ENCODE measurements at regions not wholly inside any gene's neighbourhood (a gene's known extent, or its start where the extent isn't known, plus 50 kb on each side); places are given as distances from the start of the nearest gene placed in this dataset.

DNA sequence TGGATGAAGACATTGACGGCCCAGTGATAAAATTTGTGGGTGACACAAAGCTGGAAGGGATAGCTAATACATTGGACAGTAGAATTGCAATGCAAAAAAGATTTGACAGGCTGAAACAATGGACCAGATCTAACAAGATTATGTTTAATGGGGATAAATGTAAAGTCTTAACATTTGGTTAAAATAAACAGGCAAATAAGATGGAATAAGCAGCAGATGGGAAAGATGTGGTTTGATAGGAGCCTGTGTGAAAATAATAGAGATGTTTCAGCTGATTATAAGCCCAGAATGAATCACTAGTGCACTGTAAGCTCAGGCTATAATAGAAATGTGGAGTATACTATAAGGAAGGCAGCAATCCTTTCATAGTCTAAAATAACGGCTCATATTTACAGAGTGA lies 66.2 kb upstream of the NHLH2 start:
- DNase-seq: no peak
- TF ChIP-seq, protein P1, sequence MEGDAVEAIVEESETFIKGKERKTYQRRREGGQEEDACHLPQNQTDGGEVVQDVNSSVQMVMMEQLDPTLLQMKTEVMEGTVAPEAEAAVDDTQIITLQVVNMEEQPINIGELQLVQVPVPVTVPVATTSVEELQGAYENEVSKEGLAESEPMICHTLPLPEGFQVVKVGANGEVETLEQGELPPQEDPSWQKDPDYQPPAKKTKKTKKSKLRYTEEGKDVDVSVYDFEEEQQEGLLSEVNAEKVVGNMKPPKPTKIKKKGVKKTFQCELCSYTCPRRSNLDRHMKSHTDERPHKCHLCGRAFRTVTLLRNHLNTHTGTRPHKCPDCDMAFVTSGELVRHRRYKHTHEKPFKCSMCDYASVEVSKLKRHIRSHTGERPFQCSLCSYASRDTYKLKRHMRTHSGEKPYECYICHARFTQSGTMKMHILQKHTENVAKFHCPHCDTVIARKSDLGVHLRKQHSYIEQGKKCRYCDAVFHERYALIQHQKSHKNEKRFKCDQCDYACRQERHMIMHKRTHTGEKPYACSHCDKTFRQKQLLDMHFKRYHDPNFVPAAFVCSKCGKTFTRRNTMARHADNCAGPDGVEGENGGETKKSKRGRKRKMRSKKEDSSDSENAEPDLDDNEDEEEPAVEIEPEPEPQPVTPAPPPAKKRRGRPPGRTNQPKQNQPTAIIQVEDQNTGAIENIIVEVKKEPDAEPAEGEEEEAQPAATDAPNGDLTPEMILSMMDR (IDR thresholded peaks at IDR 0.05; ENCODE audit: control extremely low read depth, extremely low read depth): no peak
- no peak for ATAC-seq (ENCODE audit: insufficient read depth, low FRiP score)
- Histone ChIP-seq H3K9me3 (ENCODE audit: control insufficient read depth in 4 of 4, insufficient read depth in 3 of 4, low read length in 3 of 4) (no peaks in the 10 kb centered on the region), H3K27me3 (ENCODE audit: control insufficient read depth in 3 of 3, insufficient read depth in 3 of 3, low read length in 2 of 3) (no peaks in the 10 kb centered on the region), H3K9ac (ENCODE audit: insufficient read depth in 1 of 2, low read length in 2 of 2) (no peak overlapping the region), H3K4me3 (no peak overlapping the region), H3K36me3 (ENCODE audit: control insufficient read depth in 4 of 4, insufficient read depth in 4 of 4, low read length in 4 of 4) (no peaks in the 10 kb centered on the region), H3K27ac (ENCODE audit: low read depth in 1 of 2, low read length in 1 of 2) (no peak overlapping the region), H3K4me1 (ENCODE audit: control insufficient read depth in 5 of 5, insufficient read depth in 5 of 5, low read length in 5 of 5) (no peaks in the 10 kb centered on the region)
- WGBS, 2 donors: 87 to 89% methylated on average over 2 of the region's 2 CpGs

DNA sequence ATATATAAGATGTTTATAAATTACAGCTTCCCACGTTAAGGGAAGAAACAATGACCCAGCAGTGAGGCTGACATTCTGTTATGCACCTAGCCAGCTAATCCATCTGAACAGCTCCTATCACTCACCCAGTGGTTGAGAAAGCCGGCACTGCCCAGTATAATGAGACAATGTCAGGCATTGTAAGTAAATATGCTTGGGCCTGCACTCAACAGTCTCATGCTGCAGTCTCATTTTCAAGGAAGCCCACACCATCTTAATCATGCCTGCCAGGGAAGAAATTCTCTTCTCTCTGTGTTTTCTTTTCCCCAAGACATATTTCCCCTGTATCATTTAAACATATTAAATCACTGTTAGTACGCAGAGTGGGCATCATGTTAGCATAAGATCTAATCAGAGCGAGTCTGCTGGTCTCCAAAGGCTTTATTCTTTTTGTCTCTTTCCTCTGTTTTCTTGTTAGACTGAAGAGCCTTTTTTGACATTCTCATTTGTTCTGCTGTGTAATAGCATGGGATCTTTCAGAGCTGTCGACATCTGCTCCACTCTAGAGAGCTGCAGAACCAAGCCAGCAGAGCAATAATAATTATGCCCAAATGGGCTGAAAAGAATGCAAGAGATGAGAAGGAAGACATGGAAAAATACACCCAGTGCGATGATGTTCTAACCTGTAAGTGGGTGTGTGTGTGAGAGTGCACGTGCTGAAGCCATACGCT lies 67.6 kb upstream of the SLC22A15 start:
- WGBS, 2 donors: 79 to 83% methylated on average over 8 of the region's 8 CpGs
- ATAC-seq (ENCODE audit: insufficient read depth, low FRiP score) (no peak), DNase-seq (no peak)
- H3K4me3 ChIP-seq: no peak overlapping the region
- H3K27me3 ChIP-seq (ENCODE audit: control insufficient read depth in 3 of 3, insufficient read depth in 3 of 3, low read length in 2 of 3): no peaks in the 10 kb centered on the region
- TF ChIP-seq, protein P1 (IDR thresholded peaks at IDR 0.05; ENCODE audit: control extremely low read depth, extremely low read depth): no peak
- no peaks in the 10 kb centered on the region for H3K4me1 ChIP-seq (ENCODE audit: control insufficient read depth in 5 of 5, insufficient read depth in 5 of 5, low read length in 5 of 5)
- no peak overlapping the region for H3K27ac ChIP-seq (ENCODE audit: low read depth in 1 of 2, low read length in 1 of 2)
- H3K9ac ChIP-seq (ENCODE audit: insufficient read depth in 1 of 2, low read length in 2 of 2): no peak overlapping the region
- H3K36me3 ChIP-seq (ENCODE audit: control insufficient read depth in 4 of 4, insufficient read depth in 4 of 4, low read length in 4 of 4): no peaks in the 10 kb centered on the region
- no peaks in the 10 kb centered on the region for H3K9me3 ChIP-seq (ENCODE audit: control insufficient read depth in 4 of 4, insufficient read depth in 3 of 4, low read length in 3 of 4)

DNA sequence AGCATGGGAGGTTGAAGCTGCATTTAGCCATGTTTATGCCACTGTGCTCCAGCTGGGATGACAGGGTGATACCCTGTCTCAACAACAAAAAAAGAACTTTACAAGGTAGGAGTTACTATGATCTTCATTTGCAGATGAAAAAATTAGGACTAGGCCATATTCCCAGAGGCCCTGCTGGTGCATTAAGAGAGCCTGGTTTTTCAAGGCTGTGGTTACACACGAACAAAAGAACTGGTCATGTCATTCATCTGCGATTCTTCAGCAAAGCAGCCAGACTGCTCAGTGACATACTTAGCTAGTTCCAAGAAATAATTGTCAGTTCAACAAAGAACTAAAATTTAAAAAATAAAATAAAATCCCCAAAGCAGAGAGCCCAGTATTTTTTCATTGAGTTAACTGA lies 66.1 kb upstream of the SLC22A15 start:
- TF ChIP-seq, protein P1 (IDR thresholded peaks at IDR 0.05; ENCODE audit: control extremely low read depth, extremely low read depth): no peak
- H3K27ac ChIP-seq (ENCODE audit: low read depth in 1 of 2, low read length in 1 of 2): no peak overlapping the region
- H3K9me3 ChIP-seq (ENCODE audit: control insufficient read depth in 4 of 4, insufficient read depth in 3 of 4, low read length in 3 of 4): no peaks in the 10 kb centered on the region
- WGBS, 2 donors: 83 to 92% methylated on average over 2 of the region's 2 CpGs
- H3K27me3 ChIP-seq (ENCODE audit: control insufficient read depth in 3 of 3, insufficient read depth in 3 of 3, low read length in 2 of 3): no peaks in the 10 kb centered on the region
- no peak overlapping the region for H3K4me3 ChIP-seq
- ATAC-seq (ENCODE audit: insufficient read depth, low FRiP score): no peak
- H3K9ac ChIP-seq (ENCODE audit: insufficient read depth in 1 of 2, low read length in 2 of 2): no peak overlapping the region
- no peaks in the 10 kb centered on the region for H3K36me3 ChIP-seq (ENCODE audit: control insufficient read depth in 4 of 4, insufficient read depth in 4 of 4, low read length in 4 of 4)
- no peaks in the 10 kb centered on the region for H3K4me1 ChIP-seq (ENCODE audit: control insufficient read depth in 5 of 5, insufficient read depth in 5 of 5, low read length in 5 of 5)
- DNase-seq: no peak

DNA sequence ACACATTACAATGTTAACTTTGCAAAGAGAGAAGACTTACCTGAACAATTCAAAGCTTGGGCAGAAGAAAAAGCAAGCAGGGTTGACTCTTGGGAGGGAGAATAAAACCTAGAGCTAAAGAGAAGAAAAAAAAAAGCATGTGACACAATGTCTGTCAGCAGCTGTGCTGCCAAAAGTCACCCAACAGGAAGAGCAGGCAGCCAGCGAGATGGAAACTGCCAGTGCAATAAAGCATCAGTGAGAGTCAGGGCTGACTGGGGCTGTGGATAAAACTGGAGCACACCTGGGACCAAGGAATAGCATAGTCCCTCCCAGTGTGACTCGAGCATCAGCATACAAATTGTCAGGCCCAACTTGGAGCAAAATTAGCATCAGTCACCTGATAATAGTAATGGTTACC lies 65.0 kb upstream of the SLC22A15 start:
- DNase-seq (peak; percentile 29 to 62 (median 48)), ATAC-seq (ENCODE audit: insufficient read depth, low FRiP score) (no peak)
- TF ChIP-seq, protein P1 (IDR thresholded peaks at IDR 0.05; ENCODE audit: control extremely low read depth, extremely low read depth): no peak
- Histone ChIP-seq H3K9me3 (ENCODE audit: control insufficient read depth in 4 of 4, insufficient read depth in 3 of 4, low read length in 3 of 4) (no peaks in the 10 kb centered on the region), H3K9ac (ENCODE audit: insufficient read depth in 1 of 2, low read length in 2 of 2) (no peak overlapping the region), H3K27me3 (ENCODE audit: control insufficient read depth in 3 of 3, insufficient read depth in 3 of 3, low read length in 2 of 3) (no peaks in the 10 kb centered on the region), H3K4me3 (no peak overlapping the region), H3K36me3 (ENCODE audit: control insufficient read depth in 4 of 4, insufficient read depth in 4 of 4, low read length in 4 of 4) (no peaks in the 10 kb centered on the region), H3K4me1 (ENCODE audit: control insufficient read depth in 5 of 5, insufficient read depth in 5 of 5, low read length in 5 of 5) (no peaks in the 10 kb centered on the region), H3K27ac (ENCODE audit: low read depth in 1 of 2, low read length in 1 of 2) (no peak overlapping the region)
- WGBS, 2 donors: 16 to 39% methylated on average over 2 of the region's 2 CpGs

Data from lung (tissue), 11 donors.